NT2/D1 (cell line): ENCODE measurements at regions not wholly inside any gene's neighbourhood (a gene's known extent, or its start where the extent isn't known, plus 50 kb on each side); places are given as distances from the start of the nearest gene placed in this dataset.

Experiments used
- DNase-seq: peaks from one replicate; pipeline ENCODE4 v3.0.0-alpha.2; 2011; ENCODE audit warnings: low read depth, low spot score
- H3K27me3 ChIP-seq: 2 replicates; pipeline ENCODE4 v1.6.0; 2011; ENCODE audit warnings: mild to moderate bottlenecking; ENCODE audit not compliant: insufficient read length, insufficient read depth
- H3K36me3 ChIP-seq: 2 replicates; pipeline ENCODE4 v1.6.1; 2011; ENCODE audit warnings: mild to moderate bottlenecking, low read length, mixed read lengths; ENCODE audit not compliant: insufficient read depth, insufficient read length
- H3K4me1 ChIP-seq: 2 replicates; pipeline ENCODE4 v1.5.1; 2011; ENCODE audit not compliant: insufficient read depth, insufficient read length
- H3K4me3 ChIP-seq: 2 replicates; pipeline ENCODE4 v1.5.1; 2011; ENCODE audit warnings: low read depth; ENCODE audit not compliant: insufficient read length
- H3K9ac ChIP-seq: 2 replicates; pipeline ENCODE4 v1.6.0; 2011; ENCODE audit warnings: low read depth; ENCODE audit not compliant: insufficient read length
- H3K9me3 ChIP-seq: 2 replicates; pipeline ENCODE4 v1.5.1; 2011; ENCODE audit warnings: mild to moderate bottlenecking, low read length; ENCODE audit not compliant: insufficient read depth
- SUZ12 ChIP-seq: IDR thresholded peaks from 2 replicates; pipeline ENCODE4 v1.6.1; 2011; ENCODE audit not compliant: insufficient read length, insufficient read depth; ENCODE audit errors: extremely low read depth
- YY1 ChIP-seq: IDR thresholded peaks from 2 replicates; pipeline ENCODE4 v1.6.1; 2011; ENCODE audit not compliant: insufficient read length, insufficient read depth
- ZNF274 ChIP-seq: IDR thresholded peaks from 2 replicates; pipeline ENCODE4 v1.6.1; 2011; ENCODE audit warnings: mild to moderate bottlenecking, low read depth, low read length

DNA sequence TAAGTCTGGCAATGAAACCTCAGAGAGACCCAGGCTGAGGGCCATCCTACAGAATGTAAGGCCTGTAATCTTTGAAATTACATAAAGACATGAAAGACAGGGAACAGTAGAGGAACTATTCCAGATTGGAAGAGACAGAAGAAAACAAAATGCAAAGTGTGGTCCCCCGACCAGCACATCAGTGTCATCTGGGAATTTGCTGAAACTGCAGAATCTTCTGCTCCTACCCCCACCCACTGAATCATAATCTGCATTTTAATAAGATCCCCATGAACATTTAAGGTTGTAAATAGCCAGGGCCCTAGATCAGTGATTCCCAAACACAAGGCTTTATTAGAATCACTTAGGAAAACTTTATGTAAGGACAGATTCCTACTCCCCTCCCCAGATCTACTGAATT, 154.4 kb downstream of the NOC3L start:
- no peak overlapping the region for H3K9ac ChIP-seq
- no peaks in the 10 kb centered on the region for H3K4me1 ChIP-seq
- H3K4me3 ChIP-seq: no peak overlapping the region
- no peak for DNase-seq
- H3K27me3 ChIP-seq: no peaks in the 10 kb centered on the region
- no peaks in the 10 kb centered on the region for H3K36me3 ChIP-seq
- H3K9me3 ChIP-seq: no peaks in the 10 kb centered on the region
- TF ChIP-seq ZNF274 (no peak), SUZ12 (no peak), YY1 (no peak)

- TF ChIP-seq YY1: no peak
- no peak for TF ChIP-seq SUZ12
- TF ChIP-seq ZNF274: no peak
- H3K4me1 ChIP-seq: no peaks in the 10 kb centered on the region
- no peak overlapping the region for H3K4me3 ChIP-seq
- no peak overlapping the region for H3K9ac ChIP-seq
- DNase-seq: no peak
- no peaks in the 10 kb centered on the region for H3K9me3 ChIP-seq
- no peaks in the 10 kb centered on the region for H3K36me3 ChIP-seq
- no peaks in the 10 kb centered on the region for H3K27me3 ChIP-seq
Measured at GRCh38 chr10:94210440-94211168, 152.1 kb downstream of the NOC3L start.

GRCh38 chr10:94211169-94211510, 151.6 kb downstream of the NOC3L start:
- Histone ChIP-seq H3K9ac (no peak overlapping the region), H3K9me3 (no peaks in the 10 kb centered on the region), H3K4me3 (no peak overlapping the region), H3K4me1 (no peaks in the 10 kb centered on the region), H3K27me3 (no peaks in the 10 kb centered on the region), H3K36me3 (no peaks in the 10 kb centered on the region)
- TF ChIP-seq ZNF274: no peak
- TF ChIP-seq SUZ12: no peak
- no peak for TF ChIP-seq YY1
- DNase-seq: no peak

DNA sequence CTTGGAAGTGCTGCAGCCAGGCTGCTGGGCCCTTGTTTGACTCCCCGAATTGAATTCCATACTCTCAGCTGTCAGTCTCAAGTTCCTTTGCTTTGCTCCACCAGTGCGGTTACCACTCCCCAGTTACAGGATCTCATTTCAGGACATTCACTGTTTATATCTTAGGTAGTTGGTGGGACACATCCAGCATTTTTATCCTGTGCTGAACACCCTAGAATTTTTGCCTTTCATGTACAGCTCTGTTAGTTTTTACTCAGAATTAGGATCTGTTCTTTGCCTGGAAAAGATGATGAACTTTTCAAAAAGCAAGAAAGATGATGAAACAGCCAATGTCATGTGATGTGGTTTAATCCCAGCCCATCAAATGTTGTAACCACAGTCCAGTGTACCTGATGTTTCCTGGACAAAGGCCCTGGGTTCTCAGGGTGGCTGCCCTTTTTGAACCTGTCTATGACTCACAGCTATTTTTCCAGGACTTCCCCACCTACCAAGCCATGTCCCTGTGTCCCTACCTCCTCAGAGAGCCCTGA, 149.7 kb downstream of the NOC3L start:
- Histone ChIP-seq H3K9me3 (no peaks in the 10 kb centered on the region), H3K9ac (no peak overlapping the region), H3K27me3 (no peaks in the 10 kb centered on the region), H3K36me3 (no peaks in the 10 kb centered on the region), H3K4me1 (no peaks in the 10 kb centered on the region), H3K4me3 (no peak overlapping the region)
- no peak for TF ChIP-seq ZNF274
- no peak for TF ChIP-seq SUZ12
- TF ChIP-seq YY1: no peak
- no peak for DNase-seq

DNA sequence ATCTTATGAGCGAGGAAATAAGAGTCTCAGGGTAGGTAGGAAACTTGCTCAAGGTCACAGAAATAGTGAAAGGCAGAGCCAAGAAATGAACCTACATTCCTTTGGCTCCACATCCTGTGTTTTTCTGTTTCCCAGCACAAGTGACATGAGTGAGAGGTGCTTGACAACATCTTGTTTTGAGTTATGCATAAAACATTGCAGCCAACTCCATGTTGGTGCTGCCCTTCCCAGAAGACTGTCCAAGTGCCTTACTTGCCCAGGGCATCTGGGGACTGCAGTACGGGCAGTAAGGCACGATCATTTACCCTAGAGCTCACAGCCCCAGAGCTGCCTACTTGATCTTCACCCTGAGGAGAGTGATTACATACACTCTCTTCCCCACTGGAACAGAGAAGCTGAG, 148.8 kb downstream of the NOC3L start:
- Histone ChIP-seq H3K9ac (no peak overlapping the region), H3K9me3 (no peaks in the 10 kb centered on the region), H3K36me3 (no peaks in the 10 kb centered on the region), H3K4me1 (no peaks in the 10 kb centered on the region), H3K4me3 (no peak overlapping the region), H3K27me3 (no peaks in the 10 kb centered on the region)
- no peak for DNase-seq
- TF ChIP-seq ZNF274: no peak

DNA sequence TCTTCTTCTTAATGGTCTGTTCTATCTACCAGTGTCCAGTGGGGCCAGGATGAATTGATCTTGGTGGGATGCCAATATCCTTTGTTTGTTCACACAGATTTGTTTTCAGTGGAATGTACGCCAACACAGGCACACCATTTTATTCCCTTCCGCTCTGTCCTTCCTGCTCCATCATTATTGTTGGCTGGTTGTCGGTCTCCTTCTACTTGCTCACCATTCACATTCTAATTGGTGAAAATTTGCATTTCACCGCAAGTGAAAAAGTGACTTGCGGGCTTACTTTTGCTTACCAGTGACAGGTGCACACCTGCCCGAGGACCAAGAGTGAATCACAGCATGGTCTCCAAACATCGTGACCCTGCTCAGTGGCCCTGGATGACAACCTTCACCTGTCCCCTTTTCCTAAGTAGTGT, 148.3 kb downstream of the NOC3L start:
- no peak overlapping the region for H3K9ac ChIP-seq
- H3K4me3 ChIP-seq: no peak overlapping the region
- TF ChIP-seq SUZ12: no peak
- no peak for TF ChIP-seq ZNF274
- TF ChIP-seq YY1: no peak
- no peak for DNase-seq
- H3K9me3 ChIP-seq: no peaks in the 10 kb centered on the region
- H3K36me3 ChIP-seq: no peaks in the 10 kb centered on the region
- no peaks in the 10 kb centered on the region for H3K27me3 ChIP-seq
- H3K4me1 ChIP-seq: no peaks in the 10 kb centered on the region

GRCh38 chr10:94216201-94216600, 146.5 kb downstream of the NOC3L start:
- Histone ChIP-seq H3K9ac (no peak overlapping the region), H3K9me3 (no peaks in the 10 kb centered on the region), H3K27me3 (no peaks in the 10 kb centered on the region), H3K36me3 (no peaks in the 10 kb centered on the region), H3K4me1 (peaks cover 2% of the 10 kb centered on the region), H3K4me3 (no peak overlapping the region)
- no peak for DNase-seq
- TF ChIP-seq YY1 (no peak), ZNF274 (no peak), SUZ12 (no peak)

DNA sequence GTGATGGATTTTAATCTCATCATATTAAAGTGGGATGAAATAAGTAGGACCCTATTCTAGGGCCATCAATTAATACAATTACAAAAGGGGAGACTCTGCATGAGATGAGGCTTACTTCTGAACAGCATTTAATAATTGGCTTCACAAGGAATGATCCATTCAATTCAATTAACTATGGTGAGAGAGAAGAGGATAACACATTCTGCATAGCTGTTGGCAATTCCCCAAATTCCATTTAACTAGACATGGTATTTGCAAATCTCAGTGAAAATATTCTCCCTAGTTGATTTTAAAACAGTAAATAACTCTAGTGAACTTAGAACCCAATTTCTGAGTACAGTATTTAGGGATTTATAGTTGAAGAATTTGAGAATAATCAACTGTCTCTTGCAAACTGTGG, 145.3 kb downstream of the NOC3L start:
- peaks cover 3% of the 10 kb centered on the region for H3K4me1 ChIP-seq
- no peaks in the 10 kb centered on the region for H3K36me3 ChIP-seq
- H3K9me3 ChIP-seq: no peaks in the 10 kb centered on the region
- DNase-seq: no peak
- no peak overlapping the region for H3K4me3 ChIP-seq
- TF ChIP-seq SUZ12: no peak
- TF ChIP-seq YY1: no peak
- TF ChIP-seq ZNF274: no peak
- H3K27me3 ChIP-seq: no peaks in the 10 kb centered on the region
- H3K9ac ChIP-seq: no peak overlapping the region
